GM12891 (cell line): ENCODE measurements at regions not wholly inside any gene's neighbourhood (a gene's known extent, or its start where the extent isn't known, plus 50 kb on each side); places are given as distances from the start of the nearest gene placed in this dataset.

Experiments
- DNase-seq: peaks from one replicate; pipeline ENCODE4 v3.0.0; 2011; ENCODE audit warnings: low spot score; ENCODE audit not compliant: insufficient read length
- FAIRE-seq: peaks from 2 replicates; lab custom pipeline; 2011; peaks lifted over from hg19 to GRCh38; lab: Jason Lieb, UNC
- PAX5 ChIP-seq: IDR thresholded peaks from 2 replicates; pipeline ENCODE4 v1.6.1; 2011; ENCODE audit warnings: low read length, moderate library complexity, mild to moderate bottlenecking; ENCODE audit not compliant: insufficient read depth, severe bottlenecking
- POLR2A ChIP-seq: IDR thresholded peaks from 2 replicates; pipeline ENCODE4 v1.6.1; 2011; ENCODE audit warnings: low read depth, low read length, control low read depth
- POLR2AphosphoS5 ChIP-seq: IDR thresholded peaks from 2 replicates; pipeline ENCODE4 v1.6.1; 2011; ENCODE audit warnings: low read depth, low read length, control low read depth
- POU2F2 ChIP-seq: IDR thresholded peaks from 2 replicates; pipeline ENCODE4 v1.6.1; 2011; ENCODE audit warnings: low read depth, mild to moderate bottlenecking, control low read depth, low read length, moderate library complexity
- SPI1 ChIP-seq: IDR thresholded peaks from 2 replicates; pipeline ENCODE4 v1.6.1; 2011; ENCODE audit warnings: low read depth, low read length, control low read depth
- TAF1 ChIP-seq: IDR thresholded peaks from 2 replicates; pipeline ENCODE4 v1.6.1; 2011; ENCODE audit warnings: low read depth, low read length, control low read depth

- DNase-seq (no peak), FAIRE-seq (no peak)
- TF ChIP-seq POLR2A (no peak), POU2F2 (no peak), POLR2AphosphoS5 (no peak), SPI1 (no peak), PAX5 (no peak), TAF1 (no peak)
Observed at GRCh38 chr10:70965566-70965965, 77.2 kb upstream of the PCBD1 start.

DNA sequence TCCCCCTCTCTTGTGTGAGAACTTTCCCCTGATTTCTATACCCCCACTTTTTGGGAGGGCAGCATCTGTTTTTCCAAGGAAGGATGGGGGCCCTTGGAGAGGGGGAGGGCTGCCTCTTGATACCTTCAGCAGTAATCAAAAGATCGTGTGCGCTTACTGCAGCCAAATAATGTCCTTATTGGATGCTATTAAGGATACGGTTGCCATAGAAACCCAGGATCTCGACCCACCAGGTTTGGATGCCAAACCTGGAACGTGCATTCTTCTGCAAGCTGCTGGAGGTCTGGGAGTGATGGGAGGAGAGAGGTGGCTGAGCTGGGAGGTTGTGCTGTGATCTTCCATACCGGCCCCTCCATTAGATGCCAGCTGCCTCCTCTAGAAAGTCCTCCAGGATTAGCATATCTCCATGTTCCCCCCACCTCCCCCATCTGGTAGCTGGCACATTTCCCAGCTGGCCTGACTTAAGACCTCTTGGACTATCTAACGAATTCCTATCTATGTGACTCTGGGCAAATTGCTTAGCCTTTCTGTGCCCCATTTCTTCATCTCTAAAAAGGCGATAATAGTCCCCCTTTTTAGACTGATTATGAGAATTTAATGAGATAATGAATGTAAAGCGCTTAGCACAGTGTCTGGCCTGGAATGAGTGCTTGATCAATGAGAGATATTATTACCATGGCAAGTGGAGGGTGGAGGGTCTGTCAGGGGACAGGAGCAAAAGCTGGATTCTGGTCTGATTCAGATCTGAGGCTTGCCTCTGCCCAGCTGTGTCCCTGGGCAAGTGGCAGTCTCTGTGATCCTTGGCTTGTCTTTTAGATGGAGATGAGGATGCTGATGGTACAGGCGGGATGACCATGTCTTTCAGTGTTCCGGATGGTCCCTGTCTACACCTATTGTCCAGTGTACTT lies 78.5 kb upstream of the PCBD1 start:
- TF ChIP-seq TAF1 = no peak
- TF ChIP-seq POU2F2 = no peak
- TF ChIP-seq PAX5 = no peak
- no peak for TF ChIP-seq POLR2A
- no peak for TF ChIP-seq SPI1
- TF ChIP-seq POLR2AphosphoS5 = no peak
- DNase-seq (no peak), FAIRE-seq (no peak)

- peak; percentile 52 for DNase-seq
- TF ChIP-seq PAX5 (no peak), SPI1 (no peak), POLR2AphosphoS5 (no peak), POU2F2 (no peak), POLR2A (no peak), TAF1 (no peak)
- FAIRE-seq = peak; percentile 84
Observed at GRCh38 chr10:70967591-70968587, 79.5 kb upstream of the PCBD1 start.

DNA sequence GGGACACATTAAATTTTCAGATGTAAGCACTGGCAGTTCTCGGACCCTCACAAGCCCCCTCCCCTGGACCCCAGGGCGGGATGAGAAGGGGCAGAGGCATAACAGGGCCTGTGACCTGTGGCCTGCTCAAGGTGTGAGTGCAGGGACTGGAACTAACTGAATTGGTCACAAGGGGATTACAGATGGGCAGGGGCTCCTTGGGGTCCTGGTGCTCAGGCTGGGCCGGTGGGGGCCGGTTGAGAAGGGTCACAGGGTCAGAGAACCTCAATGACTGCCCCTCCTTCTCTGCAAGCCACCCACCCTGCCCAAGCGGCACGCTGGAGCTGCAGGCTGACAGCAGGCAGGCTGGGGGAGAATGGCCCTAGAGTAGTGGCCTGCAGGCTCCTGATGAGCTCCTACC lies 80.8 kb upstream of the PCBD1 start:
- no peak for FAIRE-seq
- no peak for DNase-seq
- no peak for TF ChIP-seq POU2F2
- no peak for TF ChIP-seq PAX5
- no peak for TF ChIP-seq TAF1
- no peak for TF ChIP-seq POLR2A
- TF ChIP-seq POLR2AphosphoS5 = no peak
- TF ChIP-seq SPI1 = no peak

DNA sequence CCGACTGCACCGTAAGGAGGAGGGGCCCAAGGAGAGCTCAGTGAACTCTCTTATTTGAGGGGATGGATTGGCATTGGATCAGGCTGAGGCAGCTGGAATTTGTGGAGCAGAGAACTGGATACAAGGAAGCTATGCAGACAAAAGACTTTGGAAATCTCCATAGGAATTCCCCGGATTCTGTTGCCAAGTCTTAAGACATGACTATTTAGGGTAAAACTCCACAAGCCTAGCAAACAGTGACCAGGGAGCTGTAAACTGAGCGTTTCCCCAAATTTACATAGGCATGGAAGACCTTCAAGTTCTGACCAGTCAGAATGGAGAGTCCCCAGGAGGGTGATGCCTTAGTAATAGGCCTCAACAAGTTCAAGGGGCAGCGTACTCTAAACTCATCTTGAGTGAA lies 82.5 kb upstream of the PCBD1 start:
- DNase-seq (no peak), FAIRE-seq (no peak)
- no peak for TF ChIP-seq TAF1
- TF ChIP-seq PAX5 = no peak
- no peak for TF ChIP-seq SPI1
- TF ChIP-seq POLR2A = no peak
- TF ChIP-seq POU2F2 = no peak
- TF ChIP-seq POLR2AphosphoS5 = no peak

- TF ChIP-seq TAF1 = no peak
- TF ChIP-seq POU2F2 = no peak
- TF ChIP-seq PAX5 = no peak
- TF ChIP-seq POLR2A = no peak
- TF ChIP-seq POLR2AphosphoS5 = no peak
- no peak for TF ChIP-seq SPI1
- DNase-seq (no peak), FAIRE-seq (no peak)
Observed at GRCh38 chr10:70973275-70973674, 84.9 kb upstream of the PCBD1 start.

- DNase-seq (no peak), FAIRE-seq (no peak)
- TF ChIP-seq POLR2A (no peak), POU2F2 (no peak), SPI1 (no peak), PAX5 (no peak), POLR2AphosphoS5 (no peak), TAF1 (no peak)
Observed at GRCh38 chr10:70974351-70974901, 86.1 kb upstream of the PCBD1 start.

DNA sequence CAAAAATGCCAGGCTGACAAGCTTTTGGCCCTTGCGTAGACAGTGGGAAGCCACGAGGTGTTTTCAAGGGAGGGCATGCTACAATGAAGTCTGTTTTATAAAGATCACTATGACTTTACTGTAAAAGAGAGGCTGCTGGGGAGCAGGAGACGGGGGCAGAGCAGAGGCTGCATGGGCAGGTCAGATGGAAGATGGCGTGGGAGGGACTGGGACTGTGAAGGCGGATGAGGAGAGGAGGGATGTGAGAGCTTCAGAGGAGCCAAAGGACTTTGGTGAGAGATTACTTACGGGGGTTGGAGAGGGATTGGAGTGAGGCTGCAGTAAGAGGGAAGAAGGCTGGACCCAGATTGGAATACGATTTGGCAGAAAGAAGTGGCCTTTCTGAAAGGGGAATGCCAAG lies 86.6 kb upstream of the PCBD1 start:
- no peak for TF ChIP-seq POLR2AphosphoS5
- no peak for TF ChIP-seq SPI1
- no peak for TF ChIP-seq POU2F2
- TF ChIP-seq TAF1 = no peak
- TF ChIP-seq POLR2A = no peak
- TF ChIP-seq PAX5 = no peak
- no peak for FAIRE-seq
- no peak for DNase-seq
